ENCODE measurements at regions not wholly inside any gene's neighbourhood (a gene's known extent, or its start where the extent isn't known, plus 50 kb on each side); places are given as distances from the start of the nearest gene placed in this dataset.
A peak's percentile ranks its signal among the peaks of the same experiment; 100 is the strongest.

GRCh38 chr18:66819235-66819634 is 215.3 kb upstream of the CDH19 start:
- H4K5ac ChIP-seq (ENCODE audit: insufficient read length, low read depth, low read length) = no peak overlapping the region
- no peaks in the 10 kb centered on the region for H3K9me3 ChIP-seq (ENCODE audit: control insufficient read depth, low read depth, low read length)
- H2BK20ac ChIP-seq (ENCODE audit: low read depth, low read length, poor library complexity, severe bottlenecking) = no peak overlapping the region
- no peaks in the 10 kb centered on the region for H3K79me2 ChIP-seq (ENCODE audit: insufficient read depth, low read length)
- no peaks in the 10 kb centered on the region for H4K20me1 ChIP-seq (ENCODE audit: control insufficient read depth, insufficient read depth, insufficient read length)
- no peaks in the 10 kb centered on the region for H3K23me2 ChIP-seq (ENCODE audit: insufficient read length, low read depth, low read length, poor library complexity, severe bottlenecking)
- H3K4me2 ChIP-seq (ENCODE audit: insufficient read depth, insufficient read length, low read length) = no peak overlapping the region
- no peak overlapping the region for H4K8ac ChIP-seq (replicated peaks; ENCODE audit: insufficient read length, low read depth, low read length)
- Mint-ChIP-seq H3K4me1 (peaks cover 0 to 3% of the 10 kb centered on the region in 2 experiments; a peak in 2 of 4 replicates), H3K27ac (no peak overlapping the region), H3K4me3 (no peak overlapping the region), H3K36me3 (ENCODE audit: insufficient read depth in 1 of 3, low read depth in 3 of 3) (no peaks in the 10 kb centered on the region), H3K27me3 (ENCODE audit: low read depth) (no peaks in the 10 kb centered on the region), H3K9me3 (no peaks in the 10 kb centered on the region)
- H3K56ac ChIP-seq (ENCODE audit: insufficient read length, low read depth, low read length) = no peak overlapping the region
- H3T11ph ChIP-seq (ENCODE audit: low read length) = no peak overlapping the region
- H3K79me1 ChIP-seq (ENCODE audit: insufficient read depth, low read depth, low read length, poor library complexity, severe bottlenecking) = no peaks in the 10 kb centered on the region
- H3K4me1 ChIP-seq (ENCODE audit: insufficient read depth, low read length) = no peaks in the 10 kb centered on the region
- no peak overlapping the region for H2AFZ ChIP-seq (ENCODE audit: low read length)
- H2BK12ac ChIP-seq (ENCODE audit: insufficient read length, low read depth, low read length) = no peak overlapping the region
- H2AK5ac ChIP-seq (ENCODE audit: insufficient read length, low read length) = no peak overlapping the region
- no peak for DNase-seq
- H3K4ac ChIP-seq (ENCODE audit: low read depth, low read length) = no peak overlapping the region
- H3K9ac ChIP-seq (ENCODE audit: extremely low read depth, insufficient read length, low read length) = no peak overlapping the region
- no peak overlapping the region for H2BK120ac ChIP-seq (ENCODE audit: low read depth, low read length, poor library complexity, severe bottlenecking)
- H3K27ac ChIP-seq (ENCODE audit: insufficient read length, low read depth, low read length) = no peak overlapping the region
- H3K27me3 ChIP-seq (ENCODE audit: insufficient read depth, low read length) = no peaks in the 10 kb centered on the region
- H3K18ac ChIP-seq (ENCODE audit: insufficient read length, low read depth, low read length) = no peak overlapping the region
- WGBS (ENCODE audit: extremely low coverage, insufficient read length, low lambda C conversion rate) = no CpG with 5 or more reads among the region's 1 CpG
- no peak overlapping the region for H2BK15ac ChIP-seq (ENCODE audit: low read depth, low read length)
- no peak overlapping the region for H3K23ac ChIP-seq (ENCODE audit: insufficient read length, low read depth, low read length)
- no peak overlapping the region for H3K14ac ChIP-seq (ENCODE audit: insufficient read depth, low read length)
- peak; percentile 43; the same call in 2 of the 3 replicates for TF ChIP-seq CTCF (conservative IDR thresholded peaks at IDR 0.05)
- no peak overlapping the region for H2BK5ac ChIP-seq (ENCODE audit: insufficient read length, low read length)
- H4K91ac ChIP-seq (ENCODE audit: insufficient read length, low read depth, low read length) = no peak overlapping the region
